HCT116 (cell line): ENCODE measurements at regions not wholly inside any gene's neighbourhood (a gene's known extent, or its start where the extent isn't known, plus 50 kb on each side); places are given as distances from the start of the nearest gene placed in this dataset.

Source experiments
- ATAC-seq: fragments of 200-7000 bp; cut with Tn5 transposase; 2 replicates; pipeline ENCODE4 v1.9.1; 2020; ENCODE audit warnings: mild to moderate bottlenecking, moderate library complexity
- BruUV-seq: library from RNA; stranded (reverse); fragments of 400-500 nt; replicated peaks from 2 replicates; lab custom pipeline; 2021; lab: Mats Ljungman, UMichigan
- CTCF ChIA-PET: fragments of 300-600 bp; sonication (Branson Sonifier 250); formaldehyde crosslinking; loops from one replicate; lab custom pipeline; 2021; ENCODE audit warnings: antibody characterized with exemption; lab: Charles Lee
- POLR2A ChIA-PET: fragments of 300-600, 350-600 bp; sonication (Branson Sonifier 250); formaldehyde crosslinking; loops from one replicate; lab custom pipeline; 2021; ENCODE audit warnings: antibody characterized with exemption; lab: Charles Lee
- RAD21 ChIA-PET, 2 experiments: fragments of 300-600 bp; sonication (Branson Sonifier 250); formaldehyde crosslinking; loops; one replicate each; lab custom pipeline; 2023; ENCODE audit warnings: low total read pairs in 2 of 2; ENCODE audit not compliant: uncharacterized antibody in 2 of 2, unreplicated experiment in 2 of 2, low non-redundant PET in 1 of 2; lab: Charles Lee
- DNase-seq: peaks from one replicate; pipeline ENCODE4 v3.0.0-alpha.2; 2010; ENCODE audit warnings: low read depth, low spot score
- H2AFZ ChIP-seq: fragments of 200-600 bp; shearing (Covaris generic), sonication (generic); 2 replicates; pipeline ENCODE4 v1.6.1; 2017; ENCODE audit warnings: low read depth, mixed run types, mixed read lengths, antibody characterized with exemption, low read length; ENCODE audit not compliant: poor library complexity, severe bottlenecking
- H3K27ac ChIP-seq: 2 replicates; pipeline ENCODE4 v1.5.1; 2012; ENCODE audit warnings: low read depth, low read length
- H3K27me3 ChIP-seq: fragments of 200-600 bp; sonication (generic); 2 replicates; pipeline ENCODE4 v1.6.1; 2016; ENCODE audit warnings: mixed run types, low read length, mixed read lengths; ENCODE audit not compliant: insufficient read depth
- H3K36me3 ChIP-seq, 2 experiments: fragments of 200-500 bp in 1 of 2; fragments of 200-600 bp in 1 of 2; sonication (Bioruptor generic) in 1 of 2; sonication (generic) in 1 of 2; 2 replicates each; pipeline versions ENCODE4 v1.5.1 to v1.6.1; 2014 to 2016; ENCODE audit warnings: low read length in 2 of 2, inconsistent platforms in 1 of 2, mixed read lengths in 1 of 2, mixed run types in 1 of 2; ENCODE audit not compliant: insufficient read depth in 2 of 2, control insufficient read depth in 1 of 2
- H3K4me1 ChIP-seq, 2 experiments: fragments of 200-600 bp in 1 of 2; sonication (generic) in 1 of 2; 2 replicates each; pipeline versions ENCODE4 v1.5.1 to v1.6.1; 2012 to 2017; ENCODE audit warnings: low read length in 2 of 2, inconsistent platforms in 1 of 2, mild to moderate bottlenecking in 1 of 2, mixed read lengths in 1 of 2, mixed run types in 1 of 2, moderate library complexity in 1 of 2; ENCODE audit not compliant: insufficient read depth in 2 of 2, control insufficient read depth in 1 of 2
- H3K4me2 ChIP-seq: fragments of 200-600 bp; sonication (generic); 2 replicates; pipeline ENCODE4 v1.6.1; 2017; ENCODE audit warnings: mixed run types, low read length, mixed read lengths
- H3K4me3 ChIP-seq, 2 experiments: fragments of 200-600 bp in 1 of 2; sonication (generic) in 1 of 2; replicated peaks in 1 of 2; 2 replicates each; pipeline ENCODE4 v1.5.1; 2011 to 2016; ENCODE audit warnings: low read length in 2 of 2, control low read depth in 1 of 2, low read depth in 1 of 2, mild to moderate bottlenecking in 1 of 2, mixed read lengths in 1 of 2, mixed run types in 1 of 2
- H3K79me2 ChIP-seq: fragments of 200-600 bp; sonication (generic); 2 replicates; pipeline ENCODE4 v1.6.1; 2017; ENCODE audit warnings: mild to moderate bottlenecking, mixed run types, low read length, moderate library complexity, mixed read lengths; ENCODE audit not compliant: insufficient read depth
- H3K9ac ChIP-seq: fragments of 200-600 bp; sonication (generic); 2 replicates; pipeline ENCODE4 v1.6.1; 2016; ENCODE audit warnings: low read length, mixed read lengths
- H3K9me2 ChIP-seq: fragments of 200-600 bp; sonication (generic), shearing (Covaris generic); 2 replicates; pipeline ENCODE4 v1.6.1; 2017; ENCODE audit warnings: mixed run types, mild to moderate bottlenecking, moderate library complexity; ENCODE audit not compliant: insufficient read depth
- H3K9me3 ChIP-seq, 2 experiments: fragments of 200-500 bp in 1 of 2; fragments of 200-600 bp in 1 of 2; sonication (Bioruptor generic) in 1 of 2; sonication (generic) in 1 of 2; 2 replicates each; pipeline ENCODE4 v1.6.1; 2014 to 2017; ENCODE audit warnings: low read length in 2 of 2, mixed read lengths in 2 of 2, inconsistent platforms in 1 of 2, low read depth in 1 of 2, mild to moderate bottlenecking in 1 of 2, mixed run types in 1 of 2, moderate library complexity in 1 of 2; ENCODE audit not compliant: control insufficient read depth in 1 of 2, insufficient read depth in 1 of 2
- H4K20me1 ChIP-seq: fragments of 200-600 bp; sonication (generic), shearing (Covaris generic); 2 replicates; pipeline ENCODE4 v1.6.1; 2017; ENCODE audit warnings: mixed run types, mild to moderate bottlenecking, moderate library complexity; ENCODE audit not compliant: insufficient read depth
- CBX3 ChIP-seq: IDR thresholded peaks from 2 replicates; pipeline ENCODE4 v1.6.1; 2012; ENCODE audit warnings: low read depth
- ELF1 ChIP-seq: IDR thresholded peaks from 2 replicates; pipeline ENCODE4 v1.6.1; 2012; ENCODE audit warnings: low read depth, borderline replicate concordance
- EZH2 ChIP-seq: fragments of 200-600 bp; sonication (generic); IDR thresholded peaks from 2 replicates; pipeline ENCODE4 v1.6.1; 2017; ENCODE audit warnings: antibody characterized with exemption, mixed run types
- EZH2phosphoT487 ChIP-seq: fragments of 200-600 bp; IDR thresholded peaks from 2 replicates; pipeline ENCODE4 v1.6.1; 2018; ENCODE audit warnings: antibody characterized with exemption, borderline replicate concordance
- FOSL1 ChIP-seq: IDR thresholded peaks from 2 replicates; pipeline ENCODE4 v1.6.1; 2012; ENCODE audit warnings: low read depth
- MAX ChIP-seq: IDR thresholded peaks from 2 replicates; pipeline ENCODE4 v1.6.1; 2012
- POLR2A ChIP-seq: IDR thresholded peaks from 2 replicates; pipeline ENCODE4 v1.7.0; 2011; ENCODE audit warnings: borderline replicate concordance; ENCODE audit not compliant: insufficient read depth, insufficient read length; ENCODE audit errors: extremely low read depth
- POLR2AphosphoS5 ChIP-seq: IDR thresholded peaks from 2 replicates; pipeline ENCODE4 v1.6.1; 2011; ENCODE audit warnings: mild to moderate bottlenecking, low read depth, low read length, moderate library complexity
- RAD21 ChIP-seq: IDR thresholded peaks from 2 replicates; pipeline ENCODE4 v1.6.1; 2012; ENCODE audit warnings: low read depth, mild to moderate bottlenecking
- REST ChIP-seq: IDR thresholded peaks from 2 replicates; pipeline ENCODE4 v1.6.1; 2012; ENCODE audit warnings: low read depth
- SIN3A ChIP-seq: IDR thresholded peaks from 2 replicates; pipeline ENCODE4 v1.6.1; 2012; ENCODE audit warnings: low read depth
- SP1 ChIP-seq: IDR thresholded peaks from 2 replicates; pipeline ENCODE4 v1.6.1; 2012; ENCODE audit warnings: low read depth
- SRF ChIP-seq: IDR thresholded peaks from 2 replicates; pipeline ENCODE4 v1.6.1; 2012; ENCODE audit warnings: low read depth
- TCF7L2 ChIP-seq: IDR thresholded peaks from 2 replicates; pipeline ENCODE4 v1.7.0; 2011; ENCODE audit warnings: borderline replicate concordance, inconsistent platforms; ENCODE audit not compliant: insufficient read depth, insufficient read length; ENCODE audit errors: extremely low read depth
- YY1 ChIP-seq: IDR thresholded peaks from 2 replicates; pipeline ENCODE4 v1.6.1; 2011; ENCODE audit warnings: low read length, low read depth, moderate library complexity, mild to moderate bottlenecking; ENCODE audit not compliant: insufficient replicate concordance; ENCODE audit errors: extremely low read depth
- ZFX ChIP-seq: fragments of 450-650 bp; IDR thresholded peaks from 2 replicates; pipeline ENCODE4 v1.6.1; 2017
- ZNF274 ChIP-seq: fragments of 200-500 bp; sonication (Bioruptor generic); IDR thresholded peaks from 2 replicates; pipeline ENCODE4 v1.6.1; 2014; ENCODE audit warnings: mild to moderate bottlenecking, low read depth, low read length, inconsistent platforms
- intact Hi-C: fragments of 100-400 bp; cut with micrococcal nuclease; formaldehyde crosslinking; loops from 2 replicates; pipeline ENCODE4 v1.10.0; 2022
- TF ChIP-seq, protein P1 (sequence below), 3 experiments: fragments of 200-600 bp in 1 of 3; sonication (generic) in 1 of 3; IDR thresholded peaks in 2 of 3; conservative IDR thresholded peaks in 1 of 3; 2 replicates each; pipeline ENCODE4 v1.5.1; 2012 to 2017; ENCODE audit warnings: low read depth in 2 of 3, low read length in 2 of 3, antibody characterized with exemption in 1 of 3, borderline replicate concordance in 1 of 3, control low read depth in 1 of 3, mild to moderate bottlenecking in 1 of 3, mixed read lengths in 1 of 3, mixed run types in 1 of 3, moderate library complexity in 1 of 3; ENCODE audit not compliant: insufficient read depth in 1 of 3

- no peaks in the 10 kb centered on the region for H3K4me1 ChIP-seq
- no TSS peak for BruUV-seq
These were observed 322.9 kb upstream of the TFAP2D start for GRCh38 chr6:50390416-50390815.

More at GRCh38 chr6:50390416-50390815, 322.9 kb upstream of the TFAP2D start:
- DNase-seq (no peak), ATAC-seq (no peak)
- Histone ChIP-seq H3K9me3 (peaks cover 0 to 7% of the 10 kb centered on the region in 2 experiments; a peak in 2 of 4 replicates), H4K20me1 (no peaks in the 10 kb centered on the region), H3K9me2 (no peaks in the 10 kb centered on the region), H2AFZ (no peak overlapping the region), H3K4me3 (no peak overlapping the region), H3K36me3 (no peaks in the 10 kb centered on the region), H3K79me2 (no peaks in the 10 kb centered on the region), H3K4me2 (no peak overlapping the region), H3K27ac (no peak overlapping the region), H3K27me3 (no peaks in the 10 kb centered on the region), H3K9ac (no peak overlapping the region)
- ChIA-PET RAD21 (no interaction called here), CTCF (no interaction called here), POLR2A (no interaction called here)
- intact Hi-C loops = no loop called here
- TF ChIP-seq SP1 (no peak), ELF1 (no peak), ZFX (no peak), RAD21 (no peak), YY1 (no peak), ZNF274 (no peak), POLR2A (no peak), FOSL1 (no peak), EZH2phosphoT487 (no peak), POLR2AphosphoS5 (no peak), CBX3 (no peak), SIN3A (no peak), REST (no peak), MAX (no peak), SRF (no peak), EZH2 (no peak), TCF7L2 (no peak)
- TF ChIP-seq, protein P1, sequence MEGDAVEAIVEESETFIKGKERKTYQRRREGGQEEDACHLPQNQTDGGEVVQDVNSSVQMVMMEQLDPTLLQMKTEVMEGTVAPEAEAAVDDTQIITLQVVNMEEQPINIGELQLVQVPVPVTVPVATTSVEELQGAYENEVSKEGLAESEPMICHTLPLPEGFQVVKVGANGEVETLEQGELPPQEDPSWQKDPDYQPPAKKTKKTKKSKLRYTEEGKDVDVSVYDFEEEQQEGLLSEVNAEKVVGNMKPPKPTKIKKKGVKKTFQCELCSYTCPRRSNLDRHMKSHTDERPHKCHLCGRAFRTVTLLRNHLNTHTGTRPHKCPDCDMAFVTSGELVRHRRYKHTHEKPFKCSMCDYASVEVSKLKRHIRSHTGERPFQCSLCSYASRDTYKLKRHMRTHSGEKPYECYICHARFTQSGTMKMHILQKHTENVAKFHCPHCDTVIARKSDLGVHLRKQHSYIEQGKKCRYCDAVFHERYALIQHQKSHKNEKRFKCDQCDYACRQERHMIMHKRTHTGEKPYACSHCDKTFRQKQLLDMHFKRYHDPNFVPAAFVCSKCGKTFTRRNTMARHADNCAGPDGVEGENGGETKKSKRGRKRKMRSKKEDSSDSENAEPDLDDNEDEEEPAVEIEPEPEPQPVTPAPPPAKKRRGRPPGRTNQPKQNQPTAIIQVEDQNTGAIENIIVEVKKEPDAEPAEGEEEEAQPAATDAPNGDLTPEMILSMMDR (IDR thresholded peaks at IDR 0.05 in 2 of 3, conservative IDR thresholded peaks at IDR 0.05 in 1 of 3; ENCODE audit: borderline replicate concordance in 1 of 3, insufficient read depth in 1 of 3, low read depth in 2 of 3, low read length in 2 of 3) = no peak
